Prostate gland (tissue), 2 donors: ENCODE measurements at regions not wholly inside any gene's neighbourhood (a gene's known extent, or its start where the extent isn't known, plus 50 kb on each side); places are given as distances from the start of the nearest gene placed in this dataset.

ENCODE experiments used
- CTCF ChIP-seq, 4 experiments: fragments of 200-600 bp in 2 of 4; fragments of 450-650 bp in 2 of 4; sonication (generic) in 2 of 4; IDR thresholded peaks; 1 replicate in 3 of 4; 2 replicates in 1 of 4; pipeline ENCODE4 v1.5.1; 2016 to 2019; ENCODE audit warnings: antibody characterized with exemption in 4 of 4, mild to moderate bottlenecking in 2 of 4, moderate library complexity in 2 of 4
- POLR2AphosphoS5 ChIP-seq: sonication (generic); formaldehyde crosslinking; IDR thresholded peaks from one replicate; pipeline ENCODE4 v1.6.1; 2017; ENCODE audit warnings: antibody characterized with exemption

- TF ChIP-seq CTCF (IDR thresholded peaks at IDR 0.05) (no peak), POLR2AphosphoS5 (no peak)
Measured at GRCh38 chr9:129354498-129354897, 176.4 kb upstream of the IER5L start.
